ENCODE measurements at regions not wholly inside any gene's neighbourhood (a gene's known extent, or its start where the extent isn't known, plus 50 kb on each side); places are given as distances from the start of the nearest gene placed in this dataset.

GRCh38 chr9:16304301-16304700, 566.2 kb downstream of the BNC2 start:
- Histone ChIP-seq H3K4me3 (replicated peaks; ENCODE audit: low read depth, low read length) (no peak overlapping the region), H3K27me3 (replicated peaks; ENCODE audit: control insufficient read depth, insufficient read depth, low read length) (no peaks in the 10 kb centered on the region; the same call in 1 of the 2 replicates), H3K36me3 (ENCODE audit: control insufficient read depth, insufficient read depth, low read length) (no peaks in the 10 kb centered on the region)
- TF ChIP-seq CTCF (IDR thresholded peaks at IDR 0.05; ENCODE audit: insufficient read depth, low read length, poor library complexity, severe bottlenecking): no peak
- no peak for DNase-seq (ENCODE audit: extremely low read depth, insufficient read length)

DNA sequence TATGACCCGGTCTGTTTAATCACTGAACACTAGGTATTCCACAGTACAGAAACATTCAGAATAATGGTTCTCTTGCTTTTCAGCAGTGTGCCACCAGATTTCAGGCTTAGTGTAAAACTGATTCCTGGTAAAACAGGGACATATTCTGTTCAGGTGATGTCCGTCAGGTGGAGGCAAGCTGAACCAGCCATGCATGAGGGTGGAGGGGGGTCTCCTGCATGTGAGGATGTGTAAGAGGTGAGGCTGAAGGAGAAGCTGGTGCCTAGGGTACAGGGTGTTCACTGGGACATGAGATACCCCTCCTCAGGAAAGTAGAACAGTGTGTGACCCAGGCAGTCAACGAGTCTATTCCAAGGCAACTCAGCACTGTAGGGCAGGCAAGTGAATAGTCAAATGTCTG, 563.9 kb downstream of the BNC2 start:
- no peak overlapping the region for H3K4me3 ChIP-seq (replicated peaks; ENCODE audit: low read depth, low read length)
- no peak for TF ChIP-seq CTCF (IDR thresholded peaks at IDR 0.05; ENCODE audit: insufficient read depth, low read length, poor library complexity, severe bottlenecking)
- H3K27me3 ChIP-seq (replicated peaks; ENCODE audit: control insufficient read depth, insufficient read depth, low read length): no peaks in the 10 kb centered on the region; the same call in 1 of the 2 replicates
- no peaks in the 10 kb centered on the region for H3K36me3 ChIP-seq (ENCODE audit: control insufficient read depth, insufficient read depth, low read length)
- no peak for DNase-seq (ENCODE audit: extremely low read depth, insufficient read length)

- Histone ChIP-seq H3K27me3 (replicated peaks; ENCODE audit: control insufficient read depth, insufficient read depth, low read length) (no peaks in the 10 kb centered on the region; the same call in 1 of the 2 replicates), H3K36me3 (ENCODE audit: control insufficient read depth, insufficient read depth, low read length) (no peaks in the 10 kb centered on the region), H3K4me3 (replicated peaks; ENCODE audit: low read depth, low read length) (no peak overlapping the region)
- no peak for DNase-seq (ENCODE audit: extremely low read depth, insufficient read length)
- TF ChIP-seq CTCF (IDR thresholded peaks at IDR 0.05; ENCODE audit: insufficient read depth, low read length, poor library complexity, severe bottlenecking): no peak
Measured at GRCh38 chr9:16307626-16308195, 562.8 kb downstream of the BNC2 start.

GRCh38 chr9:16308645-16309044, 561.8 kb downstream of the BNC2 start:
- Histone ChIP-seq H3K36me3 (ENCODE audit: control insufficient read depth, insufficient read depth, low read length) (no peaks in the 10 kb centered on the region), H3K27me3 (replicated peaks; ENCODE audit: control insufficient read depth, insufficient read depth, low read length) (no peaks in the 10 kb centered on the region; the same call in 1 of the 2 replicates), H3K4me3 (replicated peaks; ENCODE audit: low read depth, low read length) (no peak overlapping the region)
- DNase-seq (ENCODE audit: extremely low read depth, insufficient read length): no peak
- TF ChIP-seq CTCF (IDR thresholded peaks at IDR 0.05; ENCODE audit: insufficient read depth, low read length, poor library complexity, severe bottlenecking): no peak

DNA sequence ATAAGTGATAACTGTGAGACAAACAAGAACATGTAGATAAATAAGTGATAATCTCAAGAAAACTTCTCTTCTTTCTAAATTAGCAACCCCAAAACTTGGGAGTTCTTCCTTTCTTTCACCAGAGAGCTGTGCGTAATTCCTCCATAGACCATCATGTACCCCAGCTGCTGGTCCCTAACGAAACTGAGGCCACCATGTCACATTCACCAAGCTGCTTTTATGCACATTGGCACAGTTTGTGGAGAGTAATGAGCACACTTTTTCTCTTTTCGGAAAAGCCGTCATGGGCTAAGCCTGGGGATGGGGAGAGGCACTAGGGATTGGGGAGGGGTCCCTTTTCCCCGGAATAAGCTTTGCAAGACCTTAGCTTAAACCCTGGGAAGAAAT, 561.4 kb downstream of the BNC2 start:
- DNase-seq (ENCODE audit: extremely low read depth, insufficient read length): no peak
- TF ChIP-seq CTCF (IDR thresholded peaks at IDR 0.05; ENCODE audit: insufficient read depth, low read length, poor library complexity, severe bottlenecking): no peak
- Histone ChIP-seq H3K4me3 (replicated peaks; ENCODE audit: low read depth, low read length) (no peak overlapping the region), H3K27me3 (replicated peaks; ENCODE audit: control insufficient read depth, insufficient read depth, low read length) (no peaks in the 10 kb centered on the region; the same call in 1 of the 2 replicates), H3K36me3 (ENCODE audit: control insufficient read depth, insufficient read depth, low read length) (no peaks in the 10 kb centered on the region)
